ENCODE measurements at regions not wholly inside any gene's neighbourhood (a gene's known extent, or its start where the extent isn't known, plus 50 kb on each side); places are given as distances from the start of the nearest gene placed in this dataset.

- TF ChIP-seq, protein P1, sequence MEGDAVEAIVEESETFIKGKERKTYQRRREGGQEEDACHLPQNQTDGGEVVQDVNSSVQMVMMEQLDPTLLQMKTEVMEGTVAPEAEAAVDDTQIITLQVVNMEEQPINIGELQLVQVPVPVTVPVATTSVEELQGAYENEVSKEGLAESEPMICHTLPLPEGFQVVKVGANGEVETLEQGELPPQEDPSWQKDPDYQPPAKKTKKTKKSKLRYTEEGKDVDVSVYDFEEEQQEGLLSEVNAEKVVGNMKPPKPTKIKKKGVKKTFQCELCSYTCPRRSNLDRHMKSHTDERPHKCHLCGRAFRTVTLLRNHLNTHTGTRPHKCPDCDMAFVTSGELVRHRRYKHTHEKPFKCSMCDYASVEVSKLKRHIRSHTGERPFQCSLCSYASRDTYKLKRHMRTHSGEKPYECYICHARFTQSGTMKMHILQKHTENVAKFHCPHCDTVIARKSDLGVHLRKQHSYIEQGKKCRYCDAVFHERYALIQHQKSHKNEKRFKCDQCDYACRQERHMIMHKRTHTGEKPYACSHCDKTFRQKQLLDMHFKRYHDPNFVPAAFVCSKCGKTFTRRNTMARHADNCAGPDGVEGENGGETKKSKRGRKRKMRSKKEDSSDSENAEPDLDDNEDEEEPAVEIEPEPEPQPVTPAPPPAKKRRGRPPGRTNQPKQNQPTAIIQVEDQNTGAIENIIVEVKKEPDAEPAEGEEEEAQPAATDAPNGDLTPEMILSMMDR (CRISPR knock-in tag; IDR thresholded peaks at IDR 0.05), result no peak
- TF ChIP-seq JUN (CRISPR knock-in tag; IDR thresholded peaks at IDR 0.05) (no peak), REST (IDR thresholded peaks at IDR 0.05; ENCODE audit: borderline replicate concordance in 1 of 2, low read depth in 1 of 2, low read length in 2 of 2) (no peak)
Measured at GRCh38 chr10:89929282-89930026, 228.1 kb downstream of the KIF20B start.

Data from HepG2 (cell line).